Body of pancreas (tissue), 4 donors: ENCODE measurements at regions not wholly inside any gene's neighbourhood (a gene's known extent, or its start where the extent isn't known, plus 50 kb on each side); places are given as distances from the start of the nearest gene placed in this dataset.

ENCODE experiments used
- POLR2A ChIP-seq, 3 donors: fragments of 450-650 bp; IDR thresholded peaks; one replicate each; pipeline ENCODE4 v1.6.1; 2016; ENCODE audit warnings: antibody characterized with exemption in 3 of 3, mild to moderate bottlenecking in 2 of 3
- TF ChIP-seq, protein P1 (sequence below), 7 experiments: fragments of 450-650 bp in 4 of 7; fragments of 200-600 bp in 3 of 7; sonication (generic) in 3 of 7; IDR thresholded peaks; one replicate each; pipeline ENCODE4 v1.5.1; 2016 to 2019; ENCODE audit warnings: antibody characterized with exemption in 7 of 7

DNA sequence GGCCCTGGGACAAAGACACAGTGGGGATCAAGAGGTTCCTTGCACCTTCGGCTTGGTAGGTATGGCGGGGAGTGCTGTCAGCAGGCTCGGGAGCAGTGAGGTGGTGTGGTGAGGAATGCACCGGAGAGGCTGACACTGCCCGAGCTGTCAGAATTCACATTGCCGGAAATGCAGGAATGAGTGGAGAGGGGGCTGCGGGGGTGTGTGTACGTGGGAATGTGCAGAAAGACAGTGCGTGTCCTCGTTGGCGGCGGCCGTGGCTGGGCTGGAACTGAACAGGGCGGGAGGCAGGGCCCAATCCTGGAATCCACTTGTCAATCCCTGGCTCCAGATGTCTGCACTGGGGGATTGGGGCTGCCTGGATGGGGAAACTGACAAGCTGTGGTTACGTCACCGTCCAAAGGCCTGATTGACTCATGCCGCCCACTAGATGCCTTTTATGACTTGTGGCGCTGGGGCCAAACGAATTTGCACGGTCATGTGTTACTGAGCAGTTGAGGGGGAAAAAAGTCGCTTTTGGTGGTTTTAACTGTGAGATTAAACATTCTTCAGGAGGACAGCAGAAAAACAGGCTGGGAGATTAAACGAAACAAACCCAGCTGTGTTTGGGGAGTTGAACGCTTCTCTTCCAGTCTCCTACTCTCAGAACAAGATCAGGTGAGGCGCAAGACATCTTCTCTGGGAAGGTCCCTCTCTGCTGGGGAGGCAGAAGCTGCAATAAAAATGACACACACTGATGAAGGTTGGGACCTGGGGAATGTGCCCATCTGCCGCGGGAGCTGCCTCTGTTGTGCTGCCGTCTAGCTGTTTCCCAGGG lies 189.4 kb upstream of the GLI2 start:
- TF ChIP-seq, protein P1, sequence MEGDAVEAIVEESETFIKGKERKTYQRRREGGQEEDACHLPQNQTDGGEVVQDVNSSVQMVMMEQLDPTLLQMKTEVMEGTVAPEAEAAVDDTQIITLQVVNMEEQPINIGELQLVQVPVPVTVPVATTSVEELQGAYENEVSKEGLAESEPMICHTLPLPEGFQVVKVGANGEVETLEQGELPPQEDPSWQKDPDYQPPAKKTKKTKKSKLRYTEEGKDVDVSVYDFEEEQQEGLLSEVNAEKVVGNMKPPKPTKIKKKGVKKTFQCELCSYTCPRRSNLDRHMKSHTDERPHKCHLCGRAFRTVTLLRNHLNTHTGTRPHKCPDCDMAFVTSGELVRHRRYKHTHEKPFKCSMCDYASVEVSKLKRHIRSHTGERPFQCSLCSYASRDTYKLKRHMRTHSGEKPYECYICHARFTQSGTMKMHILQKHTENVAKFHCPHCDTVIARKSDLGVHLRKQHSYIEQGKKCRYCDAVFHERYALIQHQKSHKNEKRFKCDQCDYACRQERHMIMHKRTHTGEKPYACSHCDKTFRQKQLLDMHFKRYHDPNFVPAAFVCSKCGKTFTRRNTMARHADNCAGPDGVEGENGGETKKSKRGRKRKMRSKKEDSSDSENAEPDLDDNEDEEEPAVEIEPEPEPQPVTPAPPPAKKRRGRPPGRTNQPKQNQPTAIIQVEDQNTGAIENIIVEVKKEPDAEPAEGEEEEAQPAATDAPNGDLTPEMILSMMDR (IDR thresholded peaks at IDR 0.05), result no peak
- no peak for TF ChIP-seq POLR2A (IDR thresholded peaks at IDR 0.05)
